Loucy (cell line): ENCODE measurements at regions not wholly inside any gene's neighbourhood (a gene's known extent, or its start where the extent isn't known, plus 50 kb on each side); places are given as distances from the start of the nearest gene placed in this dataset.

ENCODE experiments used
- H2AFZ ChIP-seq: fragments of 200-600 bp; sonication (generic); 2 replicates; pipeline ENCODE4 v1.6.0; 2016; ENCODE audit warnings: antibody characterized with exemption, mild to moderate bottlenecking, low read length, moderate library complexity
- H3F3A ChIP-seq: fragments of 200-600 bp; 2 replicates; pipeline ENCODE4 v1.6.0; 2016; ENCODE audit warnings: antibody characterized with exemption, low read depth, mild to moderate bottlenecking
- H3K27me3 ChIP-seq: fragments of 200-600 bp; sonication (generic); 2 replicates; pipeline ENCODE4 v1.6.1; 2014; ENCODE audit warnings: low read length, mild to moderate bottlenecking; ENCODE audit not compliant: insufficient read depth, poor library complexity, severe bottlenecking
- H3K36me3 ChIP-seq: fragments of 200-600 bp; sonication (generic); 2 replicates; pipeline ENCODE4 v1.6.1; 2016; ENCODE audit warnings: low read length; ENCODE audit not compliant: insufficient read depth
- H3K4me1 ChIP-seq: fragments of 200-600 bp; sonication (generic); 2 replicates; pipeline ENCODE4 v1.5.1; 2014; ENCODE audit warnings: low read length, mild to moderate bottlenecking; ENCODE audit not compliant: insufficient read depth, poor library complexity, severe bottlenecking
- H3K4me2 ChIP-seq: fragments of 200-600 bp; sonication (generic); 2 replicates; pipeline ENCODE4 v1.6.0; 2014; ENCODE audit warnings: antibody characterized with exemption, low read length, low read depth, mild to moderate bottlenecking; ENCODE audit not compliant: poor library complexity, severe bottlenecking
- H3K4me3 ChIP-seq: fragments of 200-600 bp; sonication (generic); 2 replicates; pipeline ENCODE4 v1.5.1; 2014; ENCODE audit warnings: low read length, mild to moderate bottlenecking, mixed read lengths; ENCODE audit not compliant: poor library complexity, severe bottlenecking
- H3K79me2 ChIP-seq: fragments of 200-600 bp; sonication (generic); 2 replicates; pipeline ENCODE4 v1.6.1; 2014; ENCODE audit warnings: low read length; ENCODE audit not compliant: insufficient read depth
- H3K9ac ChIP-seq: fragments of 200-600 bp; sonication (generic); 2 replicates; pipeline ENCODE4 v1.6.0; 2014; ENCODE audit warnings: mild to moderate bottlenecking, low read depth, low read length, moderate library complexity; ENCODE audit not compliant: poor library complexity, severe bottlenecking
- H3K9me2 ChIP-seq: fragments of 200-600 bp; sonication (generic); replicated peaks from 2 replicates; pipeline ENCODE4 v1.6.1; 2016; ENCODE audit warnings: low read depth, low read length, mixed read lengths
- H3K9me3 ChIP-seq: fragments of 200-600 bp; sonication (generic); 2 replicates; pipeline ENCODE4 v1.6.1; 2014; ENCODE audit warnings: mild to moderate bottlenecking, antibody characterized with exemption, low read length, low read depth; ENCODE audit not compliant: insufficient read depth
- H4K20me1 ChIP-seq: fragments of 200-600 bp; sonication (generic); 2 replicates; pipeline ENCODE4 v1.6.0; 2014; ENCODE audit warnings: antibody characterized with exemption, low read length, mild to moderate bottlenecking; ENCODE audit not compliant: insufficient read depth, poor library complexity, severe bottlenecking
- EZH2phosphoT487 ChIP-seq: fragments of 200-600 bp; IDR thresholded peaks from 2 replicates; pipeline ENCODE4 v1.6.1; 2018; ENCODE audit warnings: antibody characterized with exemption, mild to moderate bottlenecking, moderate library complexity, borderline replicate concordance
- TF ChIP-seq, protein P1 (sequence below): fragments of 200-600 bp; sonication (generic); conservative IDR thresholded peaks from 2 replicates; pipeline ENCODE4 v1.5.1; 2014; ENCODE audit warnings: mild to moderate bottlenecking, antibody characterized with exemption, low read length

DNA sequence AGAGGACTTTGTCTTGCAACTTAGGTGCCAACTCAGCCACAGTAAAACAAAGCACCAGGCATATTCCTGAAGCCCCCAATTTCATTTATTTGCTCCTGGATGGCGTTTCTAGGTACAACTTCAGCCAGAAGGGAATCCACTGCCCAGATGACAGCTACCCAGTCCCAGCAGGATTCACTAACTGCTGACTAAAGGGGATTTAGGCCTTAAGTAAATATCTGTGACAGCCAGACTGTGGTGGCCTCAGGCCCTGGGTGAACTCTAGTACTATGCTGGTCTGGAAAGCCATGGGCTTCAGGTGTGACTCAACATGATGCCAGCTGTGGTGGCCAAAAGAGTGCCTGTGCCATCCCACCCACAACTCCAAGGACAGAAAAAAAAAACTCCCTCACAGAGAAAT lies 396.1 kb upstream of the CCNG1 start:
- no peaks in the 10 kb centered on the region for H3K9me3 ChIP-seq

DNA sequence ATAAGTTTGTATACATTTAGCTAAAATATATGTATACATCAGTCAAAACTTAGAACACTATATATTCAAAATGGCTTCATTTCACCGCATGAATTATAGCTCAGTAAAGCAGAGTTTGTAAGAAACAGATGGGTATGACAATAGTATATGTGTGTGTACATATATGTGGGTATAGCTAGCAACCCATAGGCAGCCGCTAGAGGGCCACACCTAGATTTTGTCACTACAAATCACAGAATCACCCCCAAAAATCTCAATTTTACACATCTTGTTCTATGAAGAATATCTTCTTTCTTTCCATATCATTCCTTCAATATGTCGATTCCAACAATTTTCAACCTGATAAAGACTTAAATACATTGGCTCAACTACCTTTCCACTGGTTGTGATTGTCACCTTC lies 357.8 kb upstream of the CCNG1 start:
- Histone ChIP-seq H3K9me3 (no peaks in the 10 kb centered on the region), H3K36me3 (no peaks in the 10 kb centered on the region), H2AFZ (no peak overlapping the region), H3K4me3 (no peak overlapping the region), H3K9me2 (no peaks in the 10 kb centered on the region), H3K4me1 (no peaks in the 10 kb centered on the region), H3K9ac (no peak overlapping the region), H4K20me1 (no peaks in the 10 kb centered on the region), H3K79me2 (no peaks in the 10 kb centered on the region), H3K4me2 (no peak overlapping the region), H3F3A (no peaks in the 10 kb centered on the region), H3K27me3 (no peaks in the 10 kb centered on the region)
- TF ChIP-seq, protein P1, sequence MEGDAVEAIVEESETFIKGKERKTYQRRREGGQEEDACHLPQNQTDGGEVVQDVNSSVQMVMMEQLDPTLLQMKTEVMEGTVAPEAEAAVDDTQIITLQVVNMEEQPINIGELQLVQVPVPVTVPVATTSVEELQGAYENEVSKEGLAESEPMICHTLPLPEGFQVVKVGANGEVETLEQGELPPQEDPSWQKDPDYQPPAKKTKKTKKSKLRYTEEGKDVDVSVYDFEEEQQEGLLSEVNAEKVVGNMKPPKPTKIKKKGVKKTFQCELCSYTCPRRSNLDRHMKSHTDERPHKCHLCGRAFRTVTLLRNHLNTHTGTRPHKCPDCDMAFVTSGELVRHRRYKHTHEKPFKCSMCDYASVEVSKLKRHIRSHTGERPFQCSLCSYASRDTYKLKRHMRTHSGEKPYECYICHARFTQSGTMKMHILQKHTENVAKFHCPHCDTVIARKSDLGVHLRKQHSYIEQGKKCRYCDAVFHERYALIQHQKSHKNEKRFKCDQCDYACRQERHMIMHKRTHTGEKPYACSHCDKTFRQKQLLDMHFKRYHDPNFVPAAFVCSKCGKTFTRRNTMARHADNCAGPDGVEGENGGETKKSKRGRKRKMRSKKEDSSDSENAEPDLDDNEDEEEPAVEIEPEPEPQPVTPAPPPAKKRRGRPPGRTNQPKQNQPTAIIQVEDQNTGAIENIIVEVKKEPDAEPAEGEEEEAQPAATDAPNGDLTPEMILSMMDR = peak; percentile 49
- no peak for TF ChIP-seq EZH2phosphoT487

More for the DNA sequence above, 396.1 kb upstream of the CCNG1 start:
- no peaks in the 10 kb centered on the region for H3F3A ChIP-seq
- H3K4me3 ChIP-seq = no peak overlapping the region
- no peaks in the 10 kb centered on the region for H4K20me1 ChIP-seq
- H3K4me1 ChIP-seq = no peaks in the 10 kb centered on the region
- no peak overlapping the region for H2AFZ ChIP-seq
- TF ChIP-seq EZH2phosphoT487 = no peak
- TF ChIP-seq, protein P1 = no peak
- H3K79me2 ChIP-seq = no peaks in the 10 kb centered on the region
- no peak overlapping the region for H3K9ac ChIP-seq
- H3K9me2 ChIP-seq = no peaks in the 10 kb centered on the region
- H3K27me3 ChIP-seq = no peaks in the 10 kb centered on the region
- no peaks in the 10 kb centered on the region for H3K36me3 ChIP-seq
- no peak overlapping the region for H3K4me2 ChIP-seq

DNA sequence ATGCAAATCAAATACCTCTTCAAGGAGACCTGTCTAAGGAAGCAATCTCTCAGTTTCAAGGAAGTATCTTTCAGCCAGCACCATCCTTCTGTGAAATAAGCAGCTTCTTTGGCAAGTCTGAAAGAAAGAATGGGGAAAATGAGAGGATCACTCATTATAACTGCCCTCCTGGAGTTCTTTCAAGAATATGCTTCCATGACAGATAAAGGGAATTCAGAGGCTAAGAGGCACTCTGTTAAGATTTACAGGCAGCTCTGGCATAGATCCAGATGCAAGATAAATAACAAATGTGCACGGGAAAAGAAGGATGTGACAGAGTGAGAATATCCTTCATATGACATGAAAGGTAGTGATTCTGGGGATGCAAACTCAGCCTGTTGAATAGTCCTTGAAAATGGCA lies 348.2 kb upstream of the CCNG1 start:
- H3K79me2 ChIP-seq = no peaks in the 10 kb centered on the region
- no peaks in the 10 kb centered on the region for H3K9me2 ChIP-seq
- no peaks in the 10 kb centered on the region for H3K36me3 ChIP-seq
- no peak overlapping the region for H3K4me2 ChIP-seq
- no peaks in the 10 kb centered on the region for H3K9me3 ChIP-seq
- no peaks in the 10 kb centered on the region for H3K27me3 ChIP-seq
- no peaks in the 10 kb centered on the region for H4K20me1 ChIP-seq
- no peaks in the 10 kb centered on the region for H3K4me1 ChIP-seq
- no peak overlapping the region for H3K4me3 ChIP-seq
- H3F3A ChIP-seq = no peaks in the 10 kb centered on the region
- no peak overlapping the region for H3K9ac ChIP-seq
- H2AFZ ChIP-seq = no peak overlapping the region
- no peak for TF ChIP-seq EZH2phosphoT487
- TF ChIP-seq, protein P1 = no peak
